NCI-H748 (cell line): ENCODE measurements at regions not wholly inside any gene's neighbourhood (a gene's known extent, or its start where the extent isn't known, plus 50 kb on each side); places are given as distances from the start of the nearest gene placed in this dataset.
"Not testable (repeated sequence)": the region's sequence is repeated elsewhere in the genome, so short reads cannot be mapped to it uniquely, and the experiment has no call there.

ENCODE experiments used
- DNase-seq: peaks from one replicate; lab custom pipeline; 2025; ENCODE audit not compliant: unreplicated experiment; lab: John Stamatoyannopoulos, UW

DNA sequence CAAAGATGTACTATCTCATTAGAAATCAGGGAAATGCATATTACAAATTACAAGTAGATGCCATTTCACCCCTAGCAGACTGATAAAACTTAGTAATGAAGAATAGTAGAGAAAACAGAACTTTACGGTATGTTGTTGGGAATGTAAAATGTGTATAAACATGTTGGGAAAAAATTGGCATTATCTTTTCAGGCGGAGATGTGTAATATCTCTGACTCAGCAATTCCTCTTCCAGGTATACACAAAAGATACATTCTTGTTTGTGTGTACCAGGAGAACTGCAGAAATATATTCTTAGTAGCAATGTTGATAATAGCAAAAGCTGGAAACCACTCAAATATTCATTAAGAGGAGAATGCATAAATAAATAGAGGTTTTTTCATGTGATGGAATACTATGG is 204.5 kb downstream of the LPIN1 start:
- DNase-seq, result no peak

DNA sequence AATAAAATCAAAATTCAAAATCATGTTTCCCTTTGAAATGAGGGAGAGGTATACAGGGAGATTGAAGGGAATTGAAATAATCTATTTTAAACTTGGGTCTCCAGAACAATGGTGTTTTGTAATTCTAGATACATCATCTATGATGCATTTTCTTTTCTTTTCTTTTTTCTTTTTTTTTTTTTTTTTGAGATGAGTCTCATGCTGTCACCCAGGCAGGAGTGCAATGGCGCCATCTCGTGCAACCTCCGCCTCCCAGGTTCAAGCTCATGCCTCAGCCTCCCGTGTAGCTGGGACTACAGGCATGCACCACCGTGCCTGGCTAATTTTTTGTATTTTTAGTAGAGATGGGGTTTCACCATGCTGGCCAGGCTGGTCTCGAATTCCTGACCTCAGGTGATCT is 205.1 kb downstream of the LPIN1 start:
- not testable (repeated sequence) for DNase-seq

DNA sequence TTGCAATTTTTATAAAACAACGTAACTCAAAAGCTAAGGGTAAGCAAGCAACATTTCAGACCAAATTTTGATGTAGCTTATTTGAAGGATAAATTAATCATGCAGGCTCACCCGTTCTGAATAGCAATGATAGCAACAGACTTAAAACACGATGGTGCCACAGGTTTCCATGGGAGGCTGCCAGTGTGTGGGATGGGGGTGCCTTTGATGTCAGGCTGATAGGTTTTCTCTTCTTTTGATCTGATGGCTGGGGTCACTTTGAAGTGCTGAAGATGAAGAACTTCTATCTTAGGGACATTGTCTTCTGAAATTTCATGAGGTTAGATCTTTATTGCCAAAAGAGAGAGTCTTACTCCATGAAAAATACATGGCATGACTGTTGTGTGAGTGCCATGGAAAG is 206.8 kb downstream of the LPIN1 start:
- no peak for DNase-seq

DNA sequence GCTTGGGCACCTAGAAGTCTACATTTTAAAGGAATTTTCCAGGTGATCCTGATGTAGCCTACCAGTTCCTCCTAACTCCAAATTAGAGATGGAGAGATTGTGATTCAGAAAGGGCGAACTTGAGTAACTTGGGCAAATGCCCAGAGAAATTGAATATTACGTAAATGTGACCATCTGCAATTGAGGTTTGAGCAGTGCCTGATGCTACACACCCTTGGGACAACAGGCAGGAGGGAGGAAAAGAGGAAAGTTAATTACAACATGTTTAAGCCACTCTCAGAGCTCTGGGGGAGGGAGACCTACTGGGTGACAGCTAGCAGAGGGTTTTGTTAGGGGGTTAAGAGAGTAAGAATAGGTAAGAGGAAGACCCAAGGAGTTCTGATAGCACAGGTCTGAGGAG is 208.9 kb downstream of the LPIN1 start:
- no peak for DNase-seq

DNA sequence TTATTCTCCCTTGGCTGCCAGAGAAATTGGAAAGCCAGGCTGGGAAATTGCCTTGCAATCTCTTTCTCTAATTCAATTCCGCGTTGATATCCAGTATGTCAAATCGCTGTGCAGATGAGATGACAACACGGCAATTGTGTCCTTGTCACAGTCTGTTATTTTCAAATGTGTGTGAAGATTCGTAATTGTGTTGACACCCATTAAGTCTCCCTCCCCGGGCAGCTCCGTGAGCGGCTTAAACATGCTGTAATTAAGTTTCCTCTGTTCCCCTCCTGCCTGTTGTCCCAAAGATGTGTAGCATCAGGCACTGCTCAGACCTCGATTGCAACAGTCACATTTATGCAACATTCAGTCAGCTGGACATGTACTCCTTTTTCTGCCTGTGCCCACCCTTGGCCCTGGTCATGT is 209.5 kb downstream of the LPIN1 start:
- peak; percentile 66 for DNase-seq

DNA sequence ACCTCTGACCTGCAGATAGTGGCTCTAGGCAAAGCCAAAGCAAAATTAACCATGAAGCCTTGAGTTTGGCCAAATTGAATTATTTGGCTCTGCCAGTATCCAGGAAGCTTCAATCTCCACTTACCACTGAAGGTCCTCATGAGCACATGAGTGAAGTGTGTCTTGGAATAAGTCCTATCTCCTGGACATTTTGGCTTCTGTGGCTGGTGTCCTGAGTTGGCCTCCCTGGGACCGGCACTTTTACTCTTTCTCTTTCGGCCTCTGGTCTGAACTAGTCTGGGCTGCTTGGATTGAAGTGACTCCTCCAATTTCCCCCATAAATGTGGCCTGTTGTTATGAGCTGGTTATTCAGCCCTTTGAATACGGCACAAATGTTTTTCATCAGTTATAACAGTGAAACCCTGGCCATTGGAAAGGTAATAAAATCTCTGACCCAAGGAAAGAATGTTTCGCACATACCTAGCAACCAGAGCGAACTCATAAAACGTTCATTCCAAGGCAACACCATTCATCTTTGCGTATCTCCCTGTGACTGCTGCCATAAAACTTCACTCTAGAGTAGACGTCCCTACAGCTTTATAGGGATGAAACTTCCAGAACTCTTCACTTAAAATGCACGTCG is 216.4 kb downstream of the LPIN1 start:
- no peak for DNase-seq

DNA sequence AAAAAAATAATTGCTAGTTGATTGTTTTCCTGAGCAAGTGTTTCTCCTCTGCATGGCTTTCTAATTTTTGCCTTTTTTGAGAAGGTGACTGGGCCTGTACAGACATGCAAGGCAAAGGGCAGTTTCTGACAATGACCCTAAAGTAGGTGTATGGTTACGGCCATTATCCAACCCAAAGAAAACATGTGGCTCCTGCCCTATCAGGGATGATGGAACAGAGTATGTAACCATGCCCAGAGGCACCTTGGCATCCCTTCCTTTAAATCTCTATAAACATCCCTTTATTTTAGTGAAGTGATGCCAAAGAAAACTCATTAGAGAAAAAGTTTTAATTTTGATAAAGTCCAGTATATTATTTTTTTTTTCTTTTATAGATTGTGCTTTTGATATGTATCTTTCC is 217.5 kb downstream of the LPIN1 start:
- peak; percentile 57 for DNase-seq

DNA sequence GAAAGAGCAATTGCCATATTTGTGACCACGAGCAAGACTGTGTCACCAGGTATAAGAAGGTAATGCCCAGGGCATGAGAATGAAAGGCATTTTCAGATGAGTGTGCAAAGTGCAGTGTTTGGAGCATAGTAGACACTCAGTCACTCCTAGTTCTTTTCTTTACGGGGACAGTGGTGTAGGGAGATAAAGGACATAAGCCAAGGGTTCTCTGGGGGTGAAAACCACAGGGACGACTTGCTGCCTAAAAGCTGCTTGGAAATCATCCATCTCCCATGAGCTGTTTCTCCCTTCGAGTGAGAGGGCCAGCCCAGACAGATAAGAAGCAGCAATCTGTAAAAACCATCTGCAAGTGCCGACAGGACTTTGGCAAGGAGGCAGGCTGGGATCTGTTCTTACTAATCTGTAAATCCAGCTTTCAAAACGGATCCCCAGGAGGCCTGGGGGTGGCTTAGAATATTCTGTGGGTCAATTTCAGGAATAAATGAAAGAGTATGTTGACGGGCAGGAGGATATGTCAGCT is 221.6 kb downstream of the LPIN1 start:
- no peak for DNase-seq

DNA sequence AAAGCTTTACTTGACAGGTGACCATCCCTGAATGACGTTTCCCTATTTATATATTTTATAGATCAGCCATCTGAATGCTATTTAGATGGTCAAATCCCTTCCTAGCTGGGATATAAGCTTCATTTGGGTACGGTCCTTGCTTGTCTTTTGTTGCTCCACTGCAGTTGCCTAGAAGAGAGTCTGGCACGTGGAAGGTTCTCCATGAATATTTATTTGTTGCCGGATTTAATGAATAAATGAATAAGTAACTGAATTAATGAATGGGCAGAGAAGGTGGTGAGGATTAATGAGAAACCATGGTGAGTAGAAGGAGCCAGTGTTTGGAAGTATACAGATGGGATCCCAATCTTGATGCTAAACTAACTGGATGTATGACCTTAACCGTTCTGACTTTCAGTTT is 222.1 kb downstream of the LPIN1 start:
- DNase-seq, result no peak

DNA sequence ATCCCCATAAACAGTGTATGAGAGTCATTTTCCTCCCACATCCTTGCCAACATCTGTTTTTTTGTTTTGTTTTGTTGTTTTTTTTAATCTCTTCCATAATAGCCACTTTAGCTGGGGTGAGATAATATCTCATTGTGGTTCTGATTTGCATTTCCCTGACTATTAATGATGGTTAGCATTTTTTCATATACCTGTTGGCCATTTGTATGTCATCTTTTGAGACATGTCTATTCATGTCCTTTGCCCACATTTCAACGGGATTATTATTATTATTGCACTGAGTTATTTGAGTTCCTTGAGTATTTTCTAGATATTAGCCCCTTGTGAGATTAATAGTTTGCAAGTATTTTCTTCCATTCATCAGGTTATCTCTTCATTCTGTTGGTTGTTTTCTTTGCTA is 223.3 kb downstream of the LPIN1 start:
- no peak for DNase-seq

DNA sequence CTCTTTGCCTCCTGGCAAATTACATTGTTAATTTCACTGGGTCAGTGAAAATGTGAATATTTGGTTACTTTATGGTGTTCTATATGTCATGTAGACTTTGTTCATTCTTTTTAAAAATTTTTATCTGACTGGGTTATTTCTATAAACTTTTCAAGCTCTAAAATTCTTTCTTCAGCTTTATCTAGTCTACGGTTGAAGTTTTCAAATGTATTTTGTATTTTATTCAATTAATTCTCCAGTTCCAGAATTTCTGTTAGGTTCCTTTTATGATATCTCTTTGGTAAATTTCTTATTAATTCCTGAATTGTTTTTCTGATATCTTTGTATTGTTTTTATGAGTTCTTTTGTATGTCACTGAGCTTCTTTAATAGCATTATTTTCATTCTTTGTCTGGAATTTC is 228.1 kb downstream of the LPIN1 start:
- no peak for DNase-seq

DNA sequence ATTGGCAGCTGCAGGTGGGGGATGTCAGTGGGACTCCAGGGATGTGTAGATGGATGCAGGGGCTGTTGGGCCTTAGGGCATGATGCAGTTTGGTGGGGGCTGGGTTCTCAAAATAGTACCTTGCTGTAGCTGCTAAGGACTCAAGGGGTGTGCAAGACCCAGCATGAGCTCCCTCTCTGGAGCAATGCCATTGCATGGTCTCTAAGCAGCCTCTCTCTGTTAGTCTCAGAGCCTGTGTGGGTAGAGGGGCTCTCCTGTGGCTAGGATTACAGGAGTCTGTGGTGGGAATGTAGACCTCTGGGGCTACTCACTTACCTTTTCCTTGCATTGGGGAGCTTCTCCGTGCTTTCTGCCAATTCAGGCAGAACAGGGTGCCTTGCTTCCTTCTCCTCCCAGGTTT is 228.9 kb downstream of the LPIN1 start:
- DNase-seq, result no peak

DNA sequence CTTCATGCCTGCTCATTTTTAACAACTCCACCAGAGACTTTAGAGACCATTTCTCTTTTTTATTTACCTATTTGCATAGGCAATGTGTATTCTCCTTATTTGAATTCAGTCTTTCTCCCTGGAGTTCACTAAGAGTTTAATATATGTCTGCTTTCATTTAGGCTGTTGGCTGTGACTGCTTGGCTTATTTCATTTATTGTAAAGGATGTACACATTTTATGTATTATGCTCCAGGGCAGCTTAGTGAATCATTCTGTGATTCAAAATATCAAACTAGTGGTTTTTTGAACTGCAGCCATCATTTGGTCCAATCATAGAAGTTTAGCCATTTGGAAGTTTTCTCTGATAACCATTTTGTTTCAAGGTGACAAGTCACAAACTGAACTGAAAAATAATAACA is 229.6 kb downstream of the LPIN1 start:
- DNase-seq, result no peak

DNA sequence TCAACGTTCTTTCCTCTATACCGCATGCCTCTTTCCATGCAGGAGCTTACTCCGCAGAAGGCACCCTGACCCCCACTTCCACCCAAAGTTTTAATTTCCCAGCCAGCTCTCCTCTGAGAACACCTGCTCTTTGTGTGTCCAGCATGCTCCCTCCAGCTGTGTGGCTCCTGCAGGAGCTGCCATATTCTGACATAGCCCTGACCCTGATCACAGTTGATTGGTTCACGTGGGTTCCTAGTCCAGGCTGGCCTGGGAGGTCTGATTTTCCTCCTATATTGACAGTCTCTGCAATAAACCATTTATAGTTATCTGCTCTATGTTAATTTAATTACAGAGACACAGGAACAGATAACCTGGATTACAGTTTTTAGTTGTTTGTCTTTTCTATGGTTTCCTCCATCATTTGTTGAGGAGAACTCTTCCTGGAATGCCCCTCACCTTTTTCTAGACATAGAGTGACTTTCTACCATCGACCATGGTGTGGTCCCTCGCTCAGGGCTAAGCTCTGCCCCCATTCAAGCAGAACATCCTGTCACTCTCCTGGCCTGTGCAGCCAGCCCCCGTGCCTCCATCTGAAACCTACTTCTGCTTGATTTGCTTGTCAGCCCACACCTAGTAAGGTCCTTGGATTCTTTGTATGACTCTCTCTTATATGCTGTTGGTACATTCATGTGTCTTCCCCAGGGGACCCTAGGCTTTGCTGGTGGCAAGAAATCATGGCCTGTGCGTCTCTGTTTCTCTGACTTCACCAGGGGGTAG is 231.5 kb downstream of the LPIN1 start:
- DNase-seq, result no peak

DNA sequence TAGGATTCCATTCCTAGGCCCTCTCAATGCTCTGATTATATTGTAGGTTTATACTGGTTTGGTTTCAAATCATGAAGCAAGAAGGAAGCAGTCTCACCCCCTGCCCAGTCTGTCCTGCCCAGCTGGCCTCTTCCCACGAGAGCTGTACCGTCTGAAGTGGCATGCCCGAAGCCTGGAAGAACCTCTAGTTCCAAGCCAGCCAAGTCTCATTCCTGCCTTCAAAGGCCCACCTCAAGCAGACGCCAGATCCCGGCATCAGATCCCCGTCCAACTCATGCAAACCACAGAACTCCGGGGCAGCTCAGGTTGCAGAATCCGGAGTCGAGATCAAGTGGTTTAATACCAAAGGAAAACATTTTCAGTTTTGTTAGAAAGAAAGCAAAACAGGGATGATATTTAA is 234.4 kb downstream of the LPIN1 start:
- DNase-seq, result no peak

DNA sequence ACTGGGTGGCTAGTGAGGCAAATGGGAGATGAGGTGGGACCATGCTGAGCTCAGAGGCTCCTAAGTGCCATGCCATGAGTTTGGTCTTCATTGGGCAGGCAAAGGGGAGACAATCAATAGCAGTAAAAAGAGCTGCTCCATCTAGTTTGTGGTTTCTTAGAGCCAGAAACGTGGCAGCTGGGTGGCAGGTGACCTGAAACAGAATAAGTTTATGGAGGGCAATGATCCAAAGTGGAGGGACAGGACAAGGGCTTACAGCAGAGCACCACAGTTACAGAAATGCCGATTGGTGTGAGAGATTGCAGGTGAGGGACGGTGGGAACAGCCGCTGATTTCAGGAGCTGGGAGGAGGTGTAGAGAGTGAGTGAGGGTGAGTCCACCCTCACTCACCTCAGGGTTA is 237.0 kb downstream of the LPIN1 start:
- DNase-seq, result no peak

DNA sequence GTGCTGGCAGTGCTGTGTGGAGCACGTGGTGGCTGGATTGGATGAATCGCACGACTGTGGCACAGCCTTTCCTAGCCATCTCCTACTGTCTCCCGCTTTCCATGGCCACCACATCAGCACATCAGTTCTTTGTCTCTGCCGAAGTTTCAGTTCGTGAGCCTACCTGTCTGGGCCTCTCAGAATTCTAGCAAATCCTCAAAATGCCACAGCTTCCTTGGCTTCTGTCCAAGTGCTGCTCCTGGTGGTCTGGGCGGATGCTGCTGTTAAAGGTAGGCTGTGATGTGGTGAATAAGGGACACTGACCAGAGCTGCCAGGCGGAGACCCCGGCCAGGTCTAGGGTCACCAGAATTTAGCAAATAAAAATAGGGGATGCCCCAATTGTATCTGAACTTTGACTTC is 237.4 kb downstream of the LPIN1 start:
- no peak for DNase-seq

DNA sequence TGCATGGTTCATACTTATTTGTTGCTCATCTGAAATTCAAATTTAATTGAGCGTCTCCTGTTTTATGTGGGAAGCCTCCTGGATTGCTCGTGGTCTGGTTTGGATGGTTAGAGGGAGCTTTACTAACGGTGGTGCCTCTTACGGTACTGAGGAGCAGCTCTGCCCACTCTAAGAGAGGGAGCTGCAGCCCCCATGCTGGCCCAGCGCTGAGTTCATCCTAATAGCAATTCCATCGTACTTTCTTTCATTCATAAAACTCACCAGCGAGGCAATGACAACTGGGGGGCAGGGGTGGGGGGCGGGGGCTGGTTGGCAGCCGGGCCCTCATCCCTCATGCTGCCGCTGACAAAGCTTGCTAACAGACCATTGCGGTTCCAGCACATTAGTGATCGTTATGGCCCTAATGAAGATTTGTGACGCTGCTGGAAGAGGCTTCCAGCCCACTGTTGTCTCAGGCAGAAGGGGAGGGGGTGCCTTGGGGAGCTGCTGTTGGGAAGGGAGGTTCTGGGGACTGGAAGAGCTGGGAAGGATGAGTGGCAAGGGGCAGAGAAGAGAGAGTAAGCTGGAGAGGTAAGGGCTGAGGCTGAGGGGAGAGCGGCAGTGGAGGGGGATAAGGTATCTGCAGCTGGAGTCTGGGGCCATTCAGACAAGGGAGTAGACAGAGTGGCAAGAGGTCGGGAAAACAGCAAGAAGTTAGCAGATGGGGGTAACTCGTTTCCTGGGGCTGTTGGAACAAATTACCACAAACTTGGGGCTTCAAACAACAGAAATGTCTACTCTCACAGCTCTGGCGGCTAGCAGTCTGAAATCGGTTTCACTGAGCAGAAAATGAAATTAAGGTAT is 238.1 kb downstream of the LPIN1 start:
- no peak for DNase-seq

DNA sequence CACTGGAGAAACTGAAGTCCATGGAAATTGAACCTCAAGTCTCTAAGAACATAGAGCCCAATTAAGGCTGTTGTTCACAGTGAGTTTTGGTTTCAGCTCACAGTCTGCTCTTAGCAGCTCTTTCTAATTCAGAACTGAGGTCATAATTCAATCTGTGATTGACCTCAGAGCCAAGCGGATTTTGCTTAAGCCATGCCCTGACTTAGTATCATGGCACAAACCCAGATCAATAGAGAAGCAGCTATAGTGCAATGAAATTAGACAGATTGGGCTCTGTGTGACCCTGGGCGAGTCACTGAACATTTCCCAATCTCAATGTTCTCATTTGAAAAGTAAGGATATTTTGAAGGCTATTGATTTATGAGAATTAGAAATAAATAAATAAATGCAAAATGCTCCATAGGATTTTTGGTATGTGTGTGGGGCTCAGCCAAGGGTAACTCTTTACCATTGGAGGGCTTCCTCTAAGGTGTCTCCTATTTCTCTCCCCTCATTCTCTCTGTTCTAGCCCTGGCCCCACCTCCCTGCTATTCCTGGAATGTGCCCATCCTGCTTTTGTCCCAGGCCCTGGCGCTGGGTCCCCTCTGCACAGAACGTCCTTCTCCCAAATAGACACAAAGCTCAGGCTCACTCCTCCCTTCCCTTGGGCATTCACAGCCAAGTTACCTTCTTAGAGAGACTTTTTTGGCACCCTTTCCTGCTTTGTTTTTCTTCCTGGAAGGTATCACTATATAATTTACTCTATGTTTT is 239.6 kb downstream of the LPIN1 start:
- no peak for DNase-seq

DNA sequence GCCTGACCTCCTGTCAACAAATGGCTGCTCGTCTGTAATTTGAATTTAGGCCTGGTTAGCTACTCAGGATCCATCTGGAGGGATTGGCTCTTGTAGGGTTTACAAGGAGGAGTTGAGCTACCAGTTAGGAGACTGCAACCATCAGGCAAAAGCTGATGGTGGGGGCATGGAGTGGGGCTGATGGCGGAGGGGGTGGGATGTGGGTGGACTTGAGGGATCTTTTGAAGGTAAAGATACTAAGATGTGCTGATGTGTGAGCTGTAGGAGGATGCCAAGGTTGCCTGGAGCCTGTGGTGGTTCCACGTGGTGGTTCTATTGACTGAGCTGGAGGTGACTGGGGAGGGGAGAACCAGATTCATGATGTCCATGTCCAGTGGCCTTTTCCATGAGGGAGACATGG is 240.7 kb downstream of the LPIN1 start:
- no peak for DNase-seq

DNA sequence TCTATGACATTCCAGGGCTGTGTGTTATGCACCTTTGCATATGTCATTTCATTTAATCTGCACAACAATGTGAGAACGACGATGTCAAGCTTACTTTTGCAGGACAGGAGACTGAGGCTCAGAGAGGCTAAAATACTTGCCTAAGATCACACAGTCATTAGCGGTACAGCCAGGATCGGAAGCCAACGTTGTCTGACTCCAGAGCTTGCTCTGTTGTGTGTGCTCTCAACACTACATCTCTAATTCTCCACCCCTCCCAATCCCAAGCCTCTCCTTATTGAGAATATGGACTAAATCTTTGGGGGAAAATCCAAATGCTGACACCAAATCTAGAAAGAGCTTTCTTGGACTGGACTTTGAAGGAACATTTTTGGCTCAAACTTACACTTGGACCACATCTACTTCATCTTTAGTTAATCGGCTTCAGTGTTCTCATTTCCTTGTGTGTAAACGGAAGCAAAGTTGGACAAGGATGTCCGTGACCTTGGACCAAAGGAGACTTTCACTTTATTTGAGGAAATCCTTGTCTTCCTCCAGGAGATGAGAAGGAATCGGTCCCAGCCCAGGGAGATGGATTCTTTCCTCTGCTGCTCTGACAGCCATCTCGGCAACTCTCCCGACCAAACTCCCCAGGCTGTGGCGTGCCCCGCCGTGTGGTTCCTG is 242.4 kb downstream of the LPIN1 start:
- DNase-seq, result no peak
